Neutrophil (primary cell): ENCODE measurements at regions not wholly inside any gene's neighbourhood (a gene's known extent, or its start where the extent isn't known, plus 50 kb on each side); places are given as distances from the start of the nearest gene placed in this dataset.

ENCODE experiments used
- H3K27ac ChIP-seq: fragments of 200-600 bp; sonication (generic); 2 replicates; pipeline ENCODE4 v1.5.1; 2016; ENCODE audit warnings: mild to moderate bottlenecking, moderate library complexity
- H3K27me3 ChIP-seq: fragments of 200-600 bp; sonication (generic); 2 replicates; pipeline ENCODE4 v1.6.0; 2016; ENCODE audit warnings: mild to moderate bottlenecking
- H3K36me3 ChIP-seq: fragments of 200-600 bp; sonication (generic); 2 replicates; pipeline ENCODE4 v1.5.1; 2017
- H3K4me1 ChIP-seq, 2 experiments: fragments of 200-600 bp in 1 of 2; sonication (generic) in 1 of 2; 1 replicate in 1 of 2; 2 replicates in 1 of 2; pipeline versions ENCODE4 v1.5.1 to v1.6.1; 2013 to 2016; ENCODE audit warnings: low read depth in 1 of 2, low read length in 1 of 2, mild to moderate bottlenecking in 1 of 2, moderate library complexity in 1 of 2; ENCODE audit not compliant: control insufficient read depth in 1 of 2, insufficient read depth in 1 of 2
- H3K4me3 ChIP-seq, 2 experiments: fragments of 200-600 bp in 1 of 2; sonication (generic) in 1 of 2; 1 replicate in 1 of 2; 2 replicates in 1 of 2; pipeline ENCODE4 v1.5.1; 2013 to 2016; ENCODE audit warnings: low read depth in 1 of 2, low read length in 1 of 2, mild to moderate bottlenecking in 1 of 2, moderate library complexity in 1 of 2
- H3K9me3 ChIP-seq: fragments of 200-600 bp; sonication (generic); 2 replicates; pipeline ENCODE4 v1.5.1; 2016
- TF ChIP-seq, protein P1 (sequence below): fragments of 200-600 bp; sonication (generic); IDR thresholded peaks from 2 replicates; pipeline ENCODE4 v1.5.1; 2016; ENCODE audit warnings: antibody characterized with exemption

DNA sequence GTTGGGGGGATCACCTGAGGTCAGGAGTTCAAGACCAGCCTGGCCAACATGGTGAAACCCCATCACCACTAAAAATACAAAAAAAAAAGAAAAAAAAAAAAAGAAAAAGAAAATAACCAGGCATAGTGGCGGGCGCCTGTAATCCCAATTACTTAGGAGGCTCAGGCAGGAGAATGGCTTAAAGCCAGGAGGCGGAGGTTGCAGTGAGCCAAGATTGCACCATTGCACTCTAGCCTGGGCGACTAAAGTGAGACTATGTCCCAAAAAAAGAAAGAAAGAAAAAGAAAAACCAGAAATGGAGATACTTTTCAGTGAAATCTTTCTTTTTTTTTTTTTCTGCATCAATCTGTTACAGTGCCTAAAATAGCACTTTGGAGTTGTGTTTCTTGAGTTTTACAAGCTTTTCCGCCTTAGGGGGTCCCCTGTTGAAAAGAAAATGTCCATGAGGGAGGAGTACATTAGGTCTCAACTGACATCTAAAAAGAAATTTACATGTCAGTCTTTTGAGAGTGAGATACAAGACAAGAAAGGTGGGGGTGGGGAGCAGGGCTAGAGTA is 82.9 kb upstream of the VASH1 start:
- Histone ChIP-seq H3K36me3 (no peaks in the 10 kb centered on the region), H3K4me1 (no peaks in the 10 kb centered on the region), H3K27ac (no peak overlapping the region), H3K9me3 (peaks cover 7% of the 10 kb centered on the region), H3K4me3 (no peak overlapping the region), H3K27me3 (peaks cover 6% of the 10 kb centered on the region)
- TF ChIP-seq, protein P1, sequence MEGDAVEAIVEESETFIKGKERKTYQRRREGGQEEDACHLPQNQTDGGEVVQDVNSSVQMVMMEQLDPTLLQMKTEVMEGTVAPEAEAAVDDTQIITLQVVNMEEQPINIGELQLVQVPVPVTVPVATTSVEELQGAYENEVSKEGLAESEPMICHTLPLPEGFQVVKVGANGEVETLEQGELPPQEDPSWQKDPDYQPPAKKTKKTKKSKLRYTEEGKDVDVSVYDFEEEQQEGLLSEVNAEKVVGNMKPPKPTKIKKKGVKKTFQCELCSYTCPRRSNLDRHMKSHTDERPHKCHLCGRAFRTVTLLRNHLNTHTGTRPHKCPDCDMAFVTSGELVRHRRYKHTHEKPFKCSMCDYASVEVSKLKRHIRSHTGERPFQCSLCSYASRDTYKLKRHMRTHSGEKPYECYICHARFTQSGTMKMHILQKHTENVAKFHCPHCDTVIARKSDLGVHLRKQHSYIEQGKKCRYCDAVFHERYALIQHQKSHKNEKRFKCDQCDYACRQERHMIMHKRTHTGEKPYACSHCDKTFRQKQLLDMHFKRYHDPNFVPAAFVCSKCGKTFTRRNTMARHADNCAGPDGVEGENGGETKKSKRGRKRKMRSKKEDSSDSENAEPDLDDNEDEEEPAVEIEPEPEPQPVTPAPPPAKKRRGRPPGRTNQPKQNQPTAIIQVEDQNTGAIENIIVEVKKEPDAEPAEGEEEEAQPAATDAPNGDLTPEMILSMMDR: no peak

DNA sequence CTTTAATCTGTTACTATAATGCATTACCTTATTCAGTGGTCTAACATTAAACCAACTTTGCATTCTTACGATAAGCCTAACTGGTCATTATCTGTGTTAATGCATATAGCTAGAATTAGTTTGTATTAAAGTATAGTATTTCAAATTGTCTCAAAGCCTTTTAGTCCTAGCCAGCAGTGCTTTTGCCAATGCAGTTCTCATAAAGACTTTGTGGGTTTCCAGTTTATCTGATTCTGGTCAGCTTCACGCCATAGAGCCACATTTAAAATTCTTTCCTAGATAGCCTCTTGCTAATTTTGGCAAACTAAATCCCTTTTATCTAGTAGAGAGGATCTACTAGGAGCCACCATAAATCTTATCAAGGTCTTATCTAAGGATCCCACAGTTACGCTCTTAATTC is 78.9 kb upstream of the VASH1 start:
- Histone ChIP-seq H3K36me3 (no peaks in the 10 kb centered on the region), H3K9me3 (peaks cover 7% of the 10 kb centered on the region), H3K4me1 (no peaks in the 10 kb centered on the region), H3K4me3 (no peak overlapping the region), H3K27ac (no peak overlapping the region), H3K27me3 (no peaks in the 10 kb centered on the region)
- TF ChIP-seq, protein P1: no peak

DNA sequence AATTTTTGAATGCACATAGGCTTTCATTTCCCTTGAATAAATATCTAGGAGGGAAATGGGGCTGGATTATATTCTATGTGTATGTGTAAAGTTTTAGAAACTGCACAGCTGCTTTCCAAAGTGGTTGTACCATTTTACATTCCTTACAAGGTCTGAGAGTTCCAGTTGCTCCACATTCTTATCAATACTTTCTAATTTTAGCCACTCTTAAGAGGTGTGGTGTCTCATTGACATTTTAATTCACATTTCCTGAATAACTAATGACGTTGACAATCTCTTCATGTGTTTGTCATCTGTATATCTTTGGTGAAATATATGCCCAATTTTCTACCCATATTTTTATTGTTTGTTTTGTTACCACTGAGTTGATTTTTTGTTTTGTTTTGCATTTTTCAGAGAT is 74.6 kb upstream of the VASH1 start:
- H3K4me1 ChIP-seq: no peaks in the 10 kb centered on the region
- no peaks in the 10 kb centered on the region for H3K36me3 ChIP-seq
- peaks cover 7% of the 10 kb centered on the region for H3K9me3 ChIP-seq
- TF ChIP-seq, protein P1: no peak
- H3K4me3 ChIP-seq: no peak overlapping the region
- no peaks in the 10 kb centered on the region for H3K27me3 ChIP-seq
- no peak overlapping the region for H3K27ac ChIP-seq

DNA sequence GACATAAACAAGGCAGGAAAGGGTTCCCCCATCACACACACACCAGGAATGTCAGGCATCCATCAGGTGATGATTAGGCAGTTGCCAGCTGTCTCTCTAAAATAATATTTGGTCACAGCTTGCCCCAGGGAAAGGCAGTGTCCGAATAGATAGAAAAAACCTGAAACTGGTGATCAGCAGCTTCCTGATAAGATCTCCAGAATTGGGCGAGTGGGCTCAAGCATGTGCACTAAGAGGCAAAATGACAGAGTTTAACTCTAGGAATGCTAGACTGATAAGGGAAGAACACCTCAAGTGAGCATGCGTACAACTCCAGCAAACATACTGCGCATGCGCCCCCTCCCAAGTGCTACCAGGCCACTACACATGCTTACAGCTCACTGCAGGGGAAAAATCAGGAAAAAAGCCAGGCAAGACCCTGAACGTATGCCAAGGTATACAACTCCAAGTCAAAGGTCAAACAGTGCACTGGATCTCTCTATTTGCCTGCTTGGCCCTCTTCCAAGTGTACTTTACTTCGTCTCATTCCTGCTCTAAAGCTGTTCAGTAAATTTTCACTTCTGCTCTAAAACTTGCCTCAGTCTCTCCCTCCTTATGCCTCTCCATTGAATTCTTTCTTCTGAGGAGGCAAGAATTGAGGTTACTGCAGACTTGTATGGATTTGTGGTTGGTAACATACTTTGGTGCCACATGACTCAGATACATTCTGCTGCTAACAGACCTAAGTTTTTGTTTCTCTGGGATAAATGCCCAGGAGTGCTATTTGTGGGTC is 73.5 kb upstream of the VASH1 start:
- no peak overlapping the region for H3K27ac ChIP-seq
- H3K4me1 ChIP-seq: no peaks in the 10 kb centered on the region
- no peak overlapping the region for H3K4me3 ChIP-seq
- H3K9me3 ChIP-seq: no peaks in the 10 kb centered on the region
- H3K36me3 ChIP-seq: no peaks in the 10 kb centered on the region
- H3K27me3 ChIP-seq: no peaks in the 10 kb centered on the region
- TF ChIP-seq, protein P1: no peak

DNA sequence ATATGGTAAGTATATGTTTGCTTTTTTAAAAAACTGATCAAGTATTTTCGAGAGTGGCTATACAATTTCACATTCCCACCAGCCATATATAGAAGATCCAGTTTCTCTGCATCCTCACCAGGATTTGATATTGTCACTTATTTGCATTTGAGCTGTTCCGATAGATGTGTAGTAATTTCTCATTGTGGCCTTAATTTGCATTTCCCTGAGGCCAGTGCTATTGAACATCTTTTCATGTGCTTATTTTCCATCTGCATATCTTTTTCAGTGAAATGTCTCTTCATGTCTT is 72.9 kb upstream of the VASH1 start:
- Histone ChIP-seq H3K4me3 (no peak overlapping the region), H3K9me3 (no peaks in the 10 kb centered on the region), H3K36me3 (no peaks in the 10 kb centered on the region), H3K27me3 (no peaks in the 10 kb centered on the region), H3K4me1 (no peaks in the 10 kb centered on the region), H3K27ac (no peak overlapping the region)
- TF ChIP-seq, protein P1: no peak
